IPS-18a (cell line): ENCODE measurements at regions not wholly inside any gene's neighbourhood (a gene's known extent, or its start where the extent isn't known, plus 50 kb on each side); places are given as distances from the start of the nearest gene placed in this dataset.
"Not testable (repeated sequence)": the region's sequence is repeated elsewhere in the genome, so short reads cannot be mapped to it uniquely, and the experiment has no call there.

ENCODE experiments used
- H3K27ac ChIP-seq: one replicate; pipeline ENCODE4 v1.5.1; 2013; ENCODE audit warnings: low read length
- H3K27me3 ChIP-seq: one replicate; pipeline ENCODE4 v1.6.1; 2013; ENCODE audit warnings: mild to moderate bottlenecking, low read length; ENCODE audit not compliant: control insufficient read depth, insufficient read depth
- H3K36me3 ChIP-seq: one replicate; pipeline ENCODE4 v1.6.1; 2013; ENCODE audit warnings: low read depth, low read length; ENCODE audit not compliant: control insufficient read depth
- H3K4me1 ChIP-seq: one replicate; pipeline ENCODE4 v1.6.1; 2013; ENCODE audit warnings: low read depth, low read length; ENCODE audit not compliant: control insufficient read depth
- H3K4me3 ChIP-seq: one replicate; pipeline ENCODE4 v1.5.1; 2013; ENCODE audit warnings: low read length
- H3K9ac ChIP-seq: one replicate; pipeline ENCODE4 v1.6.1; 2013; ENCODE audit warnings: mild to moderate bottlenecking, low read length, moderate library complexity
- H3K9me3 ChIP-seq: one replicate; pipeline ENCODE4 v1.6.1; 2013; ENCODE audit warnings: low read depth, low read length; ENCODE audit not compliant: control insufficient read depth

DNA sequence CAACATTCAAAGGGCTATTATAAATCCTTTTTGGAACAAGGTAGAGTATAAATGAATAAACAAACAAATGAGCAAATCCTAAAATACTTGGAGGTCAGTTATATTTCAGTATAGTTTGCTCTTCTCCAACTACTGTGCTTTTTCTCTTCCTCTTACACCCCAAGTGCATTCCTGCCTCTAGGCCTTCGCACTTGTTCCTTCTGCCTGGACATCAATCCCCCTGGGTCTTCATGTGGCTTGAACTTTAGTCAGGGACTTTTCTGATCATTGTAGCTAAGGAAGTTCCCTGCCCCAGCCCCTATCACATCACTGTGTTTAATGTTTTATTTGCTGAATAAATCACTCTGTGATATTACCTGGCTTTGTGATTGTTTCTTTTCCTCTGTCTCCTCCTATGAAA, 418.2 kb upstream of the HNRNPA3 start:
- H3K27ac ChIP-seq, result no peak overlapping the region
- H3K36me3 ChIP-seq, result no peaks in the 10 kb centered on the region
- no peaks in the 10 kb centered on the region for H3K9me3 ChIP-seq
- H3K27me3 ChIP-seq, result no peaks in the 10 kb centered on the region
- H3K4me3 ChIP-seq, result no peak overlapping the region
- H3K9ac ChIP-seq, result no peak overlapping the region
- H3K4me1 ChIP-seq, result no peaks in the 10 kb centered on the region

DNA sequence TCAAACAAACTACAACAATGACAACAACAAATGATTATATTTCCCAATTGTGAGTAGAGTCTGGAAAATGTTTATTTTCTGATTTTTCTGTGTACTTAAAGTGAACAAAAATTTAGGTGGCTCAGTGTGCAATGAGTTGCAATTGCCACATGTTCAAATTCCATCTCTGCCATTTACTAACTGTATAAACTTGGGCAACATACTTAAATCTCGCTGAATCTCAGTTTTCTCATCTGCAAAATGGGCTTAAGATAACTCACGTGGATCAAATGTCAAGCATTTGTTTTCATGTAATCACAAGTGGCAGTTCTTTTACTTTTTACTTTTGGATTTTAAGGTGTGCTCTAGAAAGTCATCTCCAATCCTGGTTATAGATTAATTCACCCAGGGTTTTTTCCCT, 416.8 kb upstream of the HNRNPA3 start:
- Histone ChIP-seq H3K9ac (no peak overlapping the region), H3K4me3 (no peak overlapping the region), H3K27ac (no peak overlapping the region), H3K36me3 (no peaks in the 10 kb centered on the region), H3K4me1 (no peaks in the 10 kb centered on the region), H3K9me3 (no peaks in the 10 kb centered on the region), H3K27me3 (no peaks in the 10 kb centered on the region)

- H3K27ac ChIP-seq, H3K27me3 ChIP-seq, H3K9me3 ChIP-seq, H3K4me3 ChIP-seq, H3K9ac ChIP-seq, H3K36me3 ChIP-seq, H3K4me1 ChIP-seq: not testable (repeated sequence)
Observed at GRCh38 chr2:176796677-176797076, 415.9 kb upstream of the HNRNPA3 start.

DNA sequence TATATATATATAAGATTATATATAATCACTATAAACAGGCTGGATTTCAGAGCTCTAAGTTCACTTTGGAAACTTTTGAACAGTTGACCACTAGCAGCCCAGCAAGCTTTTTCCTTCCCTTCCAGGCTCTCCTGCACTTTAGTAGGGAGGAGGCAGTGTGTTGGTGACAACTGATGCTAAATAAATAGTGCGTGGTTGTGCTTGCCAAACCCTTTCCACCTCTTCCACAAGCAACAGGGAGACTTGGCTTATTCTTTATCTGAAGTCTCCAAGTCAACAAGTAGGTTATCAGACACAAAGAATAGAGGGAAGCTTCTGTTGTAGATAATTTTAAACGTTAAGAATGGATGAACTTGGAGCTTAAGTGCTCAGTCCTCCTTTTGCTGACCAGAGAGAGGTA, 408.2 kb upstream of the HNRNPA3 start:
- H3K4me1 ChIP-seq, result no peaks in the 10 kb centered on the region
- no peak overlapping the region for H3K4me3 ChIP-seq
- H3K9ac ChIP-seq, result no peak overlapping the region
- no peaks in the 10 kb centered on the region for H3K9me3 ChIP-seq
- H3K36me3 ChIP-seq, result no peaks in the 10 kb centered on the region
- no peaks in the 10 kb centered on the region for H3K27me3 ChIP-seq
- H3K27ac ChIP-seq, result no peak overlapping the region

GRCh38 chr2:176805345-176805744, 407.2 kb upstream of the HNRNPA3 start:
- Histone ChIP-seq H3K4me3 (no peak overlapping the region), H3K9ac (no peak overlapping the region), H3K27ac (no peak overlapping the region), H3K9me3 (no peaks in the 10 kb centered on the region), H3K27me3 (no peaks in the 10 kb centered on the region), H3K36me3 (no peaks in the 10 kb centered on the region), H3K4me1 (no peaks in the 10 kb centered on the region)

- no peaks in the 10 kb centered on the region for H3K9me3 ChIP-seq
- no peak overlapping the region for H3K27ac ChIP-seq
- no peaks in the 10 kb centered on the region for H3K27me3 ChIP-seq
- H3K9ac ChIP-seq, result no peak overlapping the region
- peaks cover 20% of the 10 kb centered on the region for H3K4me1 ChIP-seq
- no peaks in the 10 kb centered on the region for H3K36me3 ChIP-seq
- no peak overlapping the region for H3K4me3 ChIP-seq
Observed at GRCh38 chr2:176812246-176812775, 400.3 kb upstream of the HNRNPA3 start.

DNA sequence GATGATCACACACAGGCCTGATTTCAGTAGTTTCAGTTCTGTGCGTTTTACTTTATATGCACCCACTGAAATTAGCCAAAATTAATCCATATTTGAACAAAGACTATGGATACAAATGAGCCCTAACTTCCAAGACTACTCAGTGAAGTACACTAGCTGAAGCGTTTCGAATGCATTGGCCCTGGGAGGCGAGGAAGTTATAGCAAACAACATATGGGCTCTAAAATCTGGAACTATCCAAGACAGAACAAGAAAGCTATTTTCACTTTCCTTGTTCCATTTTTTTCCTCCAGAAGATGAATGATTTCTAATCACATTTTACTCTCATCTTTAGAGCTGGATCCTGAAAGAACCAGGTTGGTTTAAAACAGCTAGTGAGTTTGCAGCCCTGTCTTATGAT, 399.4 kb upstream of the HNRNPA3 start:
- no peaks in the 10 kb centered on the region for H3K27me3 ChIP-seq
- H3K36me3 ChIP-seq, result no peaks in the 10 kb centered on the region
- peaks cover 28% of the 10 kb centered on the region for H3K4me1 ChIP-seq
- H3K4me3 ChIP-seq, result no peak overlapping the region
- H3K27ac ChIP-seq, result no peak overlapping the region
- H3K9me3 ChIP-seq, result no peaks in the 10 kb centered on the region
- no peak overlapping the region for H3K9ac ChIP-seq

DNA sequence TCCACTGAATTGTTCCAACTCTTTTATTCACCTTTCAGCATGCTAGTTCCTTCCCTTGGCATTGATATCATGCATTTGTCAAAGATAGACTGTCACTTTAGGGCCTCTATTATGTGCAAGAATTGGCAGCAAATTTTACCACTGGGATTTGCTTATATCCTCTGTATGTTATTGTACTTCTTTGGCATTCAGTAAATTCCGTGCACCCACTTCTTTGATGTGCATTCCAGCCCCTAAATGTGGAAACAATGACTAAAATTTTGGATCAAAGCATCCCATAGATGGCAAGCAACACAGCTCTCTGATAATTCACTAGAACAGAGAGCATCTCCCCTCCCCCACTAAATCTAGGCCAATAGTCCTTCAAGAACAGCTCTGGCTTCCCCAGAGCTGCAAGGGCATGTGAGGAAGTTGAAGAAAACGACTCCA, 399.0 kb upstream of the HNRNPA3 start:
- H3K9me3 ChIP-seq, result no peaks in the 10 kb centered on the region
- peaks cover 33% of the 10 kb centered on the region for H3K4me1 ChIP-seq
- H3K4me3 ChIP-seq, result no peak overlapping the region
- H3K9ac ChIP-seq, result no peak overlapping the region
- no peaks in the 10 kb centered on the region for H3K27me3 ChIP-seq
- H3K36me3 ChIP-seq, result no peaks in the 10 kb centered on the region
- H3K27ac ChIP-seq, result no peak overlapping the region

- Histone ChIP-seq H3K9me3 (no peaks in the 10 kb centered on the region), H3K36me3 (no peaks in the 10 kb centered on the region), H3K4me3 (no peak overlapping the region), H3K9ac (no peak overlapping the region), H3K4me1 (peaks cover 39% of the 10 kb centered on the region), H3K27ac (no peak overlapping the region), H3K27me3 (no peaks in the 10 kb centered on the region)
Observed at GRCh38 chr2:176814274-176814673, 398.3 kb upstream of the HNRNPA3 start.

DNA sequence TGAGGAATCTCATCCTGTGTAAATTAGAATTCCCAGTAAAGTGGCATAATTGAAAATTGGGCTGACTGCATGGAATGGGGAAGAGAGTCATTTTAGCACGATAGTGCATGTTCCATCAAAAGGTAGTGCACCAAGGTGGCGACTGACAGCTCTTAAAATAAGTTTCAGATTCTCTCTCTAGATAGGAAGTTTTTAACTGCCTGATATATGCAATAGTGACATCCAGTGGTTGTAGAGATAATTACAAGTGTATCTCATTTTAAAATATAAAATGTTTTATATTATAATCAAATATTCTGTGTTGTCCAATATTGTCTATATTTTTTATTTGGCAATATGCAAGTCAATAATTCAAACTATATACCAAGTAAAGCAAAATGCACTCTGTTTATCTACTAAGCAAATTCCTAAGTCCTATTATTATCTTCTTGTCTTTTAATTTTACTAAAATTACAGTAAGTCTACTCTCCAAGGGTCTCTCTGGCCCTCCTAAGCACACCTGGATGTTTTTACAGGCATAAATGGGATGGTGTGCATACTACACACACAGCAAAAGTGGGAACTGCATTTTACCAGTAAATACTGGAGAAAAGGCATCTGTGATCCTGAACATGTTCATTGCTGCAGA, 397.7 kb upstream of the HNRNPA3 start:
- Histone ChIP-seq H3K4me1 (peaks cover 45% of the 10 kb centered on the region), H3K9me3 (no peaks in the 10 kb centered on the region), H3K9ac (no peak overlapping the region), H3K27me3 (no peaks in the 10 kb centered on the region), H3K36me3 (no peaks in the 10 kb centered on the region), H3K4me3 (no peak overlapping the region), H3K27ac (no peak overlapping the region)

DNA sequence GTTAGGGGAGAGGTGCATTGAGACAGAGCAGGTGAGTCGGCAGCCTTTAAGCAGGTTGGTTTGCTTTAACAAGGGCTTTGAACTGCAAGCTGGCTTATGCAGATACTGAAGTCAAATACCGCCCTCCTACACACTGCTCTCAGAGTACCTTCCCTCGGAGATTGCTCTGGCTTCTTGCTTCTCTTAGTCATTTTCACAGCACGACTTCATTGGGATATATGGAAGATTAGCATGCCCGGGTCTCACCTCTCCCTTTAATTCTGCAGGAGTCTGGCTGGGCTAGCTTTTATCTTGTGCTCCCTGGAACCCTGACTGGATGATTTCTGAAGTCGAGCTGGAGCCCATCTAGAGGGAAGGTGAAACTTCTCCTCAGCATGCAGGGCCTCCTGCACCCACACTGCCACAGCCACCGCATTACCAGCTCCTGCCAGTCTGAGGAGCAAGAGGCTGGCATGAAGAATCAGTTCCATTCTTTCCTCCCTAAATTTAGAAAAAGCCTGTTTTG, 395.5 kb upstream of the HNRNPA3 start:
- Histone ChIP-seq H3K9ac (no peak overlapping the region), H3K27ac (no peak overlapping the region), H3K9me3 (no peaks in the 10 kb centered on the region), H3K4me3 (no peak overlapping the region), H3K4me1 (peaks cover 46% of the 10 kb centered on the region), H3K27me3 (no peaks in the 10 kb centered on the region), H3K36me3 (no peaks in the 10 kb centered on the region)

DNA sequence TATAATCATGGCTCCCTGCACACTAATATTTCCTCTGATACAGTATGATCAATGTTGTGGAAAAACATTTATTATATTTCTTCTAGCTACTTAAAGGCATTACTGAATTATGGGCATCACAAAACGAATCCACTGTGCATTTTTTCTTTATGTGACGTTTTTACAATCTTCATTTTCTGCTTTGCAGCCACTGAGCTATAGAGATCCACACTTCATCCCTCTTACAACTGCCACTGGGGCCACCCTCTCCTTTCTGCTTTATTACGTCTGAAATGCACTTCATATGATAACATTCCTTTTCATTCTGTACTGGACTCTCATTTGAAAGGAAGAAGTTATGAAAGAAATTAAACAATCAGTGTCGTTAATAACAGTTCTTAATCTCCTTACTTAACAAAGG, 394.5 kb upstream of the HNRNPA3 start:
- Histone ChIP-seq H3K4me3 (no peak overlapping the region), H3K27ac (no peak overlapping the region), H3K27me3 (no peaks in the 10 kb centered on the region), H3K9me3 (no peaks in the 10 kb centered on the region), H3K4me1 (peaks cover 46% of the 10 kb centered on the region), H3K9ac (no peak overlapping the region), H3K36me3 (no peaks in the 10 kb centered on the region)
